Neural progenitor cell (in vitro differentiated cells): ENCODE measurements at regions not wholly inside any gene's neighbourhood (a gene's known extent, or its start where the extent isn't known, plus 50 kb on each side); places are given as distances from the start of the nearest gene placed in this dataset.
"Not testable (repeated sequence)": the region's sequence is repeated elsewhere in the genome, so short reads cannot be mapped to it uniquely, and the experiment has no call there.

Experiments
- DNase-seq: peaks from one replicate; pipeline ENCODE4 v3.0.0-alpha.2; 2016; ENCODE audit warnings: low spot score
- H2AFZ ChIP-seq: fragments of 200-600 bp; sonication (generic); replicated peaks from 2 replicates; pipeline ENCODE4 v1.6.1; 2016; ENCODE audit warnings: antibody characterized with exemption
- H3F3A ChIP-seq: fragments of 200-600 bp; sonication (generic); 2 replicates; pipeline ENCODE4 v1.6.1; 2016; ENCODE audit warnings: antibody characterized with exemption, low read depth
- H3K27ac ChIP-seq: fragments of 200-600 bp; sonication (generic); 2 replicates; pipeline ENCODE4 v1.5.1; 2016; ENCODE audit warnings: mild to moderate bottlenecking
- H3K27me3 ChIP-seq: fragments of 200-600 bp; sonication (generic); 2 replicates; pipeline ENCODE4 v1.6.1; 2016; ENCODE audit warnings: mild to moderate bottlenecking, moderate library complexity
- H3K36me3 ChIP-seq: fragments of 200-600 bp; sonication (generic); 2 replicates; pipeline ENCODE4 v1.5.1; 2016
- H3K4me1 ChIP-seq: fragments of 200-600 bp; sonication (generic); 2 replicates; pipeline ENCODE4 v1.6.1; 2016; ENCODE audit warnings: mixed run types
- H3K4me2 ChIP-seq: fragments of 200-600 bp; sonication (generic); 2 replicates; pipeline ENCODE4 v1.6.1; 2016
- H3K4me3 ChIP-seq: fragments of 200-600 bp; sonication (generic); 2 replicates; pipeline ENCODE4 v1.5.1; 2016
- H3K79me2 ChIP-seq: fragments of 200-600 bp; sonication (generic); 2 replicates; pipeline ENCODE4 v1.6.1; 2016; ENCODE audit warnings: low read depth
- H3K9ac ChIP-seq: fragments of 200-600 bp; sonication (generic); 2 replicates; pipeline ENCODE4 v1.6.1; 2016
- H3K9me3 ChIP-seq: fragments of 200-600 bp; sonication (generic); 2 replicates; pipeline ENCODE4 v1.5.1; 2016; ENCODE audit warnings: low read depth
- H4K20me1 ChIP-seq: fragments of 200-600 bp; sonication (generic); 2 replicates; pipeline ENCODE4 v1.6.1; 2016; ENCODE audit warnings: low read depth
- H3K27ac Mint-ChIP-seq: 3 replicates; pipeline ENCODE4 v1.8.0; 2021; ENCODE audit warnings: mixed read lengths
- H3K27me3 Mint-ChIP-seq: 2 replicates; pipeline ENCODE4 v1.8.0; 2022; ENCODE audit warnings: low read depth, mild to moderate bottlenecking, inconsistent platforms, moderate library complexity, mixed read lengths; ENCODE audit not compliant: insufficient read depth
- H3K36me3 Mint-ChIP-seq: 3 replicates; pipeline ENCODE4 v1.8.0; 2021; ENCODE audit warnings: mixed read lengths
- H3K4me1 Mint-ChIP-seq: 3 replicates; pipeline ENCODE4 v1.8.0; 2021; ENCODE audit warnings: mixed read lengths
- H3K4me3 Mint-ChIP-seq: 3 replicates; pipeline ENCODE4 v1.8.0; 2021; ENCODE audit warnings: mild to moderate bottlenecking, moderate library complexity, mixed read lengths
- H3K9me3 Mint-ChIP-seq: 3 replicates; pipeline ENCODE4 v1.8.0; 2020; ENCODE audit warnings: mixed read lengths
- CTCF ChIP-seq: fragments of 200-600 bp; sonication (generic); IDR thresholded peaks from 2 replicates; pipeline ENCODE4 v1.5.1; 2017; ENCODE audit warnings: antibody characterized with exemption, mild to moderate bottlenecking
- EZH2 ChIP-seq: fragments of 200-600 bp; sonication (generic); IDR thresholded peaks from 2 replicates; pipeline ENCODE4 v1.6.1; 2017; ENCODE audit warnings: antibody characterized with exemption, mild to moderate bottlenecking, moderate library complexity
- EZH2phosphoT487 ChIP-seq: fragments of 200-600 bp; sonication (generic); IDR thresholded peaks from 2 replicates; pipeline ENCODE4 v1.6.1; 2017; ENCODE audit warnings: antibody characterized with exemption

GRCh38 chr2:195251214-195251613 lies 405.8 kb upstream of the SLC39A10 start:
- no peak overlapping the region for H3K4me3 ChIP-seq
- H3K4me1 ChIP-seq, result no peaks in the 10 kb centered on the region
- no peaks in the 10 kb centered on the region for H3K36me3 ChIP-seq
- no peaks in the 10 kb centered on the region for H3F3A ChIP-seq
- no peak for DNase-seq
- Mint-ChIP-seq H3K27me3 (no peaks in the 10 kb centered on the region), H3K9me3 (peaks cover 10% of the 10 kb centered on the region), H3K36me3 (no peaks in the 10 kb centered on the region), H3K27ac (no peak overlapping the region), H3K4me1 (no peaks in the 10 kb centered on the region), H3K4me3 (no peak overlapping the region)
- no peak overlapping the region for H3K9ac ChIP-seq
- H3K4me2 ChIP-seq, result no peak overlapping the region
- H3K79me2 ChIP-seq, result no peaks in the 10 kb centered on the region
- H3K27me3 ChIP-seq, result no peaks in the 10 kb centered on the region
- H3K9me3 ChIP-seq, result no peaks in the 10 kb centered on the region
- TF ChIP-seq CTCF (no peak), EZH2 (no peak), EZH2phosphoT487 (no peak)
- H2AFZ ChIP-seq, result no peak overlapping the region
- H3K27ac ChIP-seq, result no peak overlapping the region
- no peaks in the 10 kb centered on the region for H4K20me1 ChIP-seq

GRCh38 chr2:195238826-195239225 lies 418.2 kb upstream of the SLC39A10 start:
- Histone ChIP-seq H3K9ac (no peak overlapping the region), H3K4me1 (peaks cover 7% of the 10 kb centered on the region), H3K4me3 (no peak overlapping the region), H3K27me3 (no peaks in the 10 kb centered on the region), H3K79me2 (no peaks in the 10 kb centered on the region), H3K27ac (no peak overlapping the region), H3K9me3 (no peaks in the 10 kb centered on the region), H2AFZ (no peak overlapping the region), H3K4me2 (no peak overlapping the region), H4K20me1 (no peaks in the 10 kb centered on the region), H3F3A (no peaks in the 10 kb centered on the region), H3K36me3 (no peaks in the 10 kb centered on the region)
- H3K27ac Mint-ChIP-seq, result no peak overlapping the region
- H3K4me1 Mint-ChIP-seq, result no peaks in the 10 kb centered on the region
- H3K4me3 Mint-ChIP-seq, result no peak overlapping the region
- no peak for DNase-seq
- no peaks in the 10 kb centered on the region for H3K36me3 Mint-ChIP-seq
- no peaks in the 10 kb centered on the region for H3K27me3 Mint-ChIP-seq
- TF ChIP-seq EZH2phosphoT487, result no peak
- TF ChIP-seq CTCF, result no peak
- TF ChIP-seq EZH2, result no peak
- peaks cover 5% of the 10 kb centered on the region for H3K9me3 Mint-ChIP-seq

- H3K79me2 ChIP-seq, result no peaks in the 10 kb centered on the region
- no peak overlapping the region for H3K4me3 Mint-ChIP-seq
- H3K9me3 ChIP-seq, result no peaks in the 10 kb centered on the region
- peaks cover 7% of the 10 kb centered on the region for H3K4me1 ChIP-seq
- no peaks in the 10 kb centered on the region for H3K36me3 ChIP-seq
- no peak overlapping the region for H3K27ac ChIP-seq
- H3K4me3 ChIP-seq, result no peak overlapping the region
- H3K4me2 ChIP-seq, result no peak overlapping the region
- H2AFZ ChIP-seq, result peak overlapping the region; percentile 29
- no peaks in the 10 kb centered on the region for H4K20me1 ChIP-seq
- no peak for DNase-seq
- no peaks in the 10 kb centered on the region for H3K27me3 ChIP-seq
- H3K4me1 Mint-ChIP-seq, result no peaks in the 10 kb centered on the region
- H3F3A ChIP-seq, result no peaks in the 10 kb centered on the region
- H3K27me3 Mint-ChIP-seq, result no peaks in the 10 kb centered on the region
- H3K9ac ChIP-seq, result no peak overlapping the region
- H3K9me3 Mint-ChIP-seq, result peaks cover 3% of the 10 kb centered on the region
- TF ChIP-seq EZH2, result no peak
- TF ChIP-seq EZH2phosphoT487, result no peak
- TF ChIP-seq CTCF, result no peak
- no peak overlapping the region for H3K27ac Mint-ChIP-seq
- H3K36me3 Mint-ChIP-seq, result no peaks in the 10 kb centered on the region
Measured at GRCh38 chr2:195238379-195238778, 418.6 kb upstream of the SLC39A10 start.

- not testable (repeated sequence) for DNase-seq, H3K79me2 ChIP-seq, H3K4me3 Mint-ChIP-seq, H3K4me1 Mint-ChIP-seq, H3F3A ChIP-seq, H3K27me3 ChIP-seq, H3K27me3 Mint-ChIP-seq, H3K4me3 ChIP-seq, H3K4me2 ChIP-seq, H4K20me1 ChIP-seq, H3K36me3 ChIP-seq, H3K9ac ChIP-seq, H3K36me3 Mint-ChIP-seq, H2AFZ ChIP-seq, H3K27ac Mint-ChIP-seq, H3K9me3 Mint-ChIP-seq, H3K4me1 ChIP-seq, H3K9me3 ChIP-seq, H3K27ac ChIP-seq
Measured at GRCh38 chr2:195228547-195228946, 428.5 kb upstream of the SLC39A10 start.
